22Rv1 (cell line): ENCODE measurements at regions not wholly inside any gene's neighbourhood (a gene's known extent, or its start where the extent isn't known, plus 50 kb on each side); places are given as distances from the start of the nearest gene placed in this dataset.

Experiments used
- H3K27ac ChIP-seq: fragments of 450-650 bp; 2 replicates; pipeline ENCODE4 v1.5.1; 2017
- ZFX ChIP-seq: fragments of 450-650 bp; IDR thresholded peaks from 2 replicates; pipeline ENCODE4 v1.6.1; 2017; ENCODE audit warnings: antibody characterized with exemption, borderline replicate concordance
- TF ChIP-seq, protein P1 (sequence below): fragments of 450-650 bp; IDR thresholded peaks from 2 replicates; pipeline ENCODE4 v1.5.1; 2017; ENCODE audit warnings: mild to moderate bottlenecking

DNA sequence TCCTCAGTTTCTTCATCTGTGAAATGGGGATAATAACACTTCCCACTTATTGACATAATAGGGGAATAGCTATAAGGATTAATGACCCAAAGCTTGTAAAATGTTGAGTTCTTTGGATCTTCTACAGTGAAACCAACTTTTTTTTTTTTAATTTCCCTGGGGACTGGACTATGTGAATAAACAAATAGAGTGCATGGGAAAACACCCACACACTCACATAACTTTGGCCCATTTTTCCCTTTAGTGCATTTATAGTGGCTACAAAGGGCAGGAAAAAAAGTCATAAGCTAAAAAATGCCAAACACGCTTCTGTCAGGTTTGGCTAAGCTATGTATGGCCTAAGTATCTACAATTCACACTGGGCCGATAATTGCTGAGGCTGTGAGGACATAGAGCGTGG is 406.2 kb upstream of the JAG1 start:
- TF ChIP-seq ZFX = no peak
- TF ChIP-seq, protein P1, sequence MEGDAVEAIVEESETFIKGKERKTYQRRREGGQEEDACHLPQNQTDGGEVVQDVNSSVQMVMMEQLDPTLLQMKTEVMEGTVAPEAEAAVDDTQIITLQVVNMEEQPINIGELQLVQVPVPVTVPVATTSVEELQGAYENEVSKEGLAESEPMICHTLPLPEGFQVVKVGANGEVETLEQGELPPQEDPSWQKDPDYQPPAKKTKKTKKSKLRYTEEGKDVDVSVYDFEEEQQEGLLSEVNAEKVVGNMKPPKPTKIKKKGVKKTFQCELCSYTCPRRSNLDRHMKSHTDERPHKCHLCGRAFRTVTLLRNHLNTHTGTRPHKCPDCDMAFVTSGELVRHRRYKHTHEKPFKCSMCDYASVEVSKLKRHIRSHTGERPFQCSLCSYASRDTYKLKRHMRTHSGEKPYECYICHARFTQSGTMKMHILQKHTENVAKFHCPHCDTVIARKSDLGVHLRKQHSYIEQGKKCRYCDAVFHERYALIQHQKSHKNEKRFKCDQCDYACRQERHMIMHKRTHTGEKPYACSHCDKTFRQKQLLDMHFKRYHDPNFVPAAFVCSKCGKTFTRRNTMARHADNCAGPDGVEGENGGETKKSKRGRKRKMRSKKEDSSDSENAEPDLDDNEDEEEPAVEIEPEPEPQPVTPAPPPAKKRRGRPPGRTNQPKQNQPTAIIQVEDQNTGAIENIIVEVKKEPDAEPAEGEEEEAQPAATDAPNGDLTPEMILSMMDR = no peak
- H3K27ac ChIP-seq = no peak overlapping the region

DNA sequence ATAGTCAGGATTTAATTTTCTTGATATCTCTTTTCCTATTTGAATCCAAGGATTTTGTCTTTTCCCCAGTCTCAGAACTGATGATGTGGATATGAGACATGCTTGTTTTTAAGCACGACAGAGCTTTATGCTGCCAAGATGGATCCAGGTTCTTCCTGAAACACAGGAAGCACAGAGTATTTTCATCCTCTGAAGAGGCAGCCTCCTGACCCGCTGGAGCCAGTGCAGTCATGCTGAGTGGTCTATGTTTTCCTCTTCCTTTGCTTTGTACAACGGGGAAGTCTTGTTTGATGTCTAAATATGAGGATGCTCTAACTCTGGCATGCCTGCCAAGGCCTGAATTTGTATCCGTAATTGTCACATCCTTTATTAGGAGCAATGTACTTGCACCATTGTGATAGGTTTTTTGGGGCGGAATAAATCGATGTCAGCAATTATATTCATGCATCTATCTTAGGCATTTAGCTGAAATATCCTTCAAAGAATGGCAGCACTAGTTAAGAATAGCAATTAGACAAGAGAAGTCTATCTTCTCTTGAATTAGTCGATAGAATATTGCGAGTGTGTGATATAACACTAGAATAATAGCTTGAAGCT is 407.1 kb upstream of the JAG1 start:
- no peak for TF ChIP-seq ZFX
- TF ChIP-seq, protein P1 = no peak
- H3K27ac ChIP-seq = no peak overlapping the region

DNA sequence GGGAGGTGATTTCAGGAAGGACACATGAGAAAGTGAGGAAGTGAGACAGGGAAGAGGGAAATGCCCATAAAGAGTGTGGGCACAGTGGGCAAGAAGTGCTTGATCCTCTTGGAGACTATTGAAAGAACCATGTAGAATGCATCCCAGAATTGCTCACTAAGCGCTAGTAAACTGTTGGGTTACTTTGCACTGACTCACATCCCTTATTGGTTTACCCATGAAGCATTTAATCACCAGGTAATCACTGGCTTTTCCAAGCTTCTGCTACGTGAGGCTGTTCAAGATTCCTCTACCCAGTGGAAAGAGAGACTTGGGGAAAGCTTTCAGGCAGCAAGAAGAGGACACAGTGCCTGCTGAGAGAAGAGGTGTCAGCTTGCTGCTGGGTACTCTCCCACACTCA is 410.0 kb upstream of the JAG1 start:
- H3K27ac ChIP-seq = no peak overlapping the region

DNA sequence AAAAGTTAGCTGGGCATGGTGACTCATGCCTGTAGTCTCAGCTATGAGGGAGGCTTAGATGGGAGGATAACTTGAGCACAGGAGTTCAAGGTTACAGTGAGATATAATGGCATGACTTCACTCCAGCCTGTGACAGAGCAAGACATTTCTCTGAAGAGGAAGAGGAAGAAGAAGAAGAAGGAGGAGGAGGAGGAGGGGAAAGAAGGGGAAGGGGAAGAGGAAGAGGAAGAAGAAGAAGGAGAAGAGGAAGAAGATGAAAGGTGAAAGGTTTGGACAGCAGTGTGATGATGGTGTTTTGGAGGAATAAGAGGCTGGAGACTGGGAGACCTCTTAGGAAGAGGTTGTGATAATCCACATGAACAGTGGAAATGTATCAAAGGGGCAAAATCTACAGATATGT is 410.7 kb upstream of the JAG1 start:
- no peak overlapping the region for H3K27ac ChIP-seq
- TF ChIP-seq, protein P1 = no peak
- TF ChIP-seq ZFX = no peak

More for the DNA sequence above, 410.0 kb upstream of the JAG1 start:
- TF ChIP-seq ZFX = no peak
- TF ChIP-seq, protein P1 = no peak

DNA sequence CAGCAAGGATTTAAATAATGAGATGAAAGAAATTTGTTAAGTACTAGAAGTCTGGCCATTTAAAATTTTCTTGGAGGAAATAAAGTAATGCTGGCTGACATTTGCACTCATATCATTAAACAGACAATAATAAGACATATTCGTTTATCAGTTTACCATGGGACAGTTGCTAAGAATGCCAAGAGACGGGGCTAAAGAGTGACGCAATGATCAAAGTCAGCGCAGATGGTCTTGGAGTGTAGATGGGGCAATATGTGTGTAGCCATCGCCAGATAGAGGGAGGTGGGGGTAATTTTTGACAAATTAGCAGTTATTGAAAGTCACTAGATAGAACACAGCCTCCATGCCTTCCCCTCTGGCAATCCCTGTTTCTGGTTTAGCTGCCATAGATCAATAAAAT is 413.2 kb upstream of the JAG1 start:
- TF ChIP-seq, protein P1 = no peak
- TF ChIP-seq ZFX = no peak
- H3K27ac ChIP-seq = no peak overlapping the region

DNA sequence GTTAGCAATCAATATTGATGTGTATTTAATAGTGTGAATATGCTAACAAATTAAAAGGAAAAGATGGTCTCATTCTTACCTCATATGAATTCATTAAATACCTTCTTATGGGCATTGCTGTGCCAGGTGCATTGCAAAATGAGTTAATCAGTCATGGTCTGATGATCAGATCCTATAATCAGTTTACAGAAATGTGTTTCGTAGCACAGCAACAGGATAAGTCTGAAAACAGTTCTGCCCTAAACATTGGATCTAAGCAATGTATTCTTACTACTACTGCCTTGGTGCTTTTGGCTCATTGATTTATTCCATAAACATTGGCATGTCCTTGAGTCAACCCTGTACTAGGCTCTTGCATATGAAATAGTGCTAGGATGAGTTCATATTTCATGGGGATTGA is 417.0 kb upstream of the JAG1 start:
- no peak overlapping the region for H3K27ac ChIP-seq
- no peak for TF ChIP-seq ZFX
- TF ChIP-seq, protein P1 = no peak

DNA sequence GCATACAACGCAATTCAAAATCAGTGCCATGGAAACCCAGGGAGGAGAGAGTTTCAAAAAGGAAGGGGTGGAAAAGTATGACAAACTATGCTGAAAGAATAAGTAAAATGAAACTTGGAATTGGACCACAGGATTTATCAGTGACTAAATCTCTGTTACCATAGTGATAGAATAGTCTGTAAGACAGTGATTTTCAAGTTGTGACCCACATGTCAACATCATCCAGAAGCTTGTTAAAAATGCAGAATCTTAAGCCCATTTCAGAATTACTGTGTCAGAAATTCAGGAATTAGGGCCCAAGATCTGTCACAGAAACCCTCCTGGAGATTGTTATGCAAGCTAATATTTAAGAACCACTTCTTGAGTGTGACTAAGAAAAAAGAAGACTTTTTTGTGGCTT is 417.7 kb upstream of the JAG1 start:
- TF ChIP-seq, protein P1 = no peak
- TF ChIP-seq ZFX = no peak
- no peak overlapping the region for H3K27ac ChIP-seq
